Panc1 (cell line): ENCODE measurements at regions not wholly inside any gene's neighbourhood (a gene's known extent, or its start where the extent isn't known, plus 50 kb on each side); places are given as distances from the start of the nearest gene placed in this dataset.
"Not testable (repeated sequence)": the region's sequence is repeated elsewhere in the genome, so short reads cannot be mapped to it uniquely, and the experiment has no call there.

Experiments
- ATAC-seq: fragments of 200-7000 bp; cut with Tn5 transposase; 2 replicates; pipeline ENCODE4 v1.9.1; 2020; ENCODE audit warnings: mild to moderate bottlenecking, moderate library complexity
- BruUV-seq: library from RNA; stranded (reverse); fragments of 400-500 nt; replicated peaks from 2 replicates; lab custom pipeline; 2021; lab: Mats Ljungman, UMichigan
- CTCF ChIA-PET: fragments of 300-600 bp; sonication (Branson Sonifier 250); formaldehyde crosslinking; loops from one replicate; lab custom pipeline; 2022; ENCODE audit warnings: antibody characterized with exemption; lab: Charles Lee
- POLR2A ChIA-PET: fragments of 300-600 bp; sonication (Branson Sonifier 250); formaldehyde crosslinking; loops from one replicate; lab custom pipeline; 2022; ENCODE audit warnings: antibody characterized with exemption; lab: Charles Lee
- DNase-seq: peaks from one replicate; pipeline ENCODE4 v3.0.0-alpha.2; 2010; ENCODE audit warnings: low read depth, low spot score
- H3K27ac ChIP-seq: 2 replicates; pipeline ENCODE4 v1.5.1; 2011; ENCODE audit warnings: mild to moderate bottlenecking, low read length, inconsistent platforms
- H3K27me3 ChIP-seq: fragments of 200-500 bp; sonication (Bioruptor generic); 2 replicates; pipeline ENCODE4 v1.6.0; 2014; ENCODE audit warnings: low read length, inconsistent platforms; ENCODE audit not compliant: control insufficient read depth, insufficient read depth
- H3K36me3 ChIP-seq: fragments of 200-500 bp; sonication (Bioruptor generic); 2 replicates; pipeline ENCODE4 v1.5.1; 2014; ENCODE audit warnings: inconsistent platforms, mild to moderate bottlenecking, low read length, moderate library complexity; ENCODE audit not compliant: control insufficient read depth, insufficient read depth
- H3K4me1 ChIP-seq: 2 replicates; pipeline ENCODE4 v1.5.1; 2011; ENCODE audit warnings: inconsistent platforms, mild to moderate bottlenecking, low read length, moderate library complexity; ENCODE audit not compliant: control insufficient read depth, insufficient read depth
- H3K4me3 ChIP-seq, 2 experiments: 2 replicates each; pipeline ENCODE4 v1.5.1; 2011 to 2012; ENCODE audit warnings: low read depth in 2 of 2, low read length in 2 of 2, mild to moderate bottlenecking in 2 of 2, inconsistent platforms in 1 of 2, moderate library complexity in 1 of 2
- H3K9me3 ChIP-seq: fragments of 200-500 bp; sonication (Bioruptor generic); 2 replicates; pipeline ENCODE4 v1.5.1; 2014; ENCODE audit warnings: low read depth, mild to moderate bottlenecking, inconsistent platforms, low read length, moderate library complexity; ENCODE audit not compliant: control insufficient read depth, insufficient read depth
- CTCF ChIP-seq: fragments of 450-650 bp; IDR thresholded peaks from 2 replicates; pipeline ENCODE4 v1.5.1; 2017; ENCODE audit warnings: mild to moderate bottlenecking
- POLR2AphosphoS5 ChIP-seq: IDR thresholded peaks from 2 replicates; pipeline ENCODE4 v1.6.1; 2012; ENCODE audit warnings: mild to moderate bottlenecking, low read depth, low read length, moderate library complexity
- REST ChIP-seq, 2 experiments: IDR thresholded peaks; 2 replicates each; pipeline ENCODE4 v1.6.1; 2011 to 2012; ENCODE audit warnings: low read depth in 2 of 2, control low read depth in 1 of 2, low read length in 1 of 2, mild to moderate bottlenecking in 1 of 2, moderate library complexity in 1 of 2; ENCODE audit not compliant: insufficient read depth in 1 of 2
- SIN3A ChIP-seq: IDR thresholded peaks from 2 replicates; pipeline ENCODE4 v1.6.1; 2012; ENCODE audit warnings: low read depth, mild to moderate bottlenecking, low read length, moderate library complexity, borderline replicate concordance; ENCODE audit not compliant: insufficient read depth
- TCF7L2 ChIP-seq: IDR thresholded peaks from 2 replicates; pipeline ENCODE4 v1.6.1; 2011; ENCODE audit warnings: mild to moderate bottlenecking, low read depth, low read length, inconsistent platforms
- in situ Hi-C: cut with HindIII; loops from 2 replicates; pipeline ENCODE4 v1.10.0; 2016; ENCODE audit warnings: low sequenced_read_pairs, low pct_unique_long_range_greater_than_20kb
- intact Hi-C: fragments of 100-400 bp; cut with micrococcal nuclease; formaldehyde crosslinking; loops from one replicate; pipeline ENCODE4 v1.10.0; 2022; ENCODE audit not compliant: unreplicated experiment

GRCh38 chr7:3117488-3118231 is 74.0 kb upstream of the CARD11 start:
- peaks cover 3% of the 10 kb centered on the region; the same call in 1 of the 2 replicates for H3K9me3 ChIP-seq
- no TSS peak for BruUV-seq
- DNase-seq (no peak), ATAC-seq (no peak; the same call in 1 of the 2 replicates)
- H3K4me1 ChIP-seq = no peaks in the 10 kb centered on the region
- no peaks in the 10 kb centered on the region for H3K36me3 ChIP-seq
- in situ Hi-C loops (no loop called here), intact Hi-C loops (no loop called here)
- POLR2A ChIA-PET = no interaction called here
- no peak overlapping the region for H3K27ac ChIP-seq
- H3K27me3 ChIP-seq = peaks cover 9% of the 10 kb centered on the region
- CTCF ChIA-PET = no interaction called here
- no peak for TF ChIP-seq CTCF
- TF ChIP-seq TCF7L2 = no peak
- TF ChIP-seq REST (IDR thresholded peaks at IDR 0.05; ENCODE audit: insufficient read depth in 1 of 2, low read depth in 2 of 2, low read length in 1 of 2) = no peak
- no peak for TF ChIP-seq SIN3A
- no peak for TF ChIP-seq POLR2AphosphoS5
- no peak overlapping the region; a peak in 1 of 4 replicates for H3K4me3 ChIP-seq

GRCh38 chr7:3119352-3119927 is 75.8 kb upstream of the CARD11 start:
- CTCF ChIA-PET, in situ Hi-C loops, H3K4me3 ChIP-seq, BruUV-seq, H3K27me3 ChIP-seq, H3K27ac ChIP-seq, DNase-seq, H3K36me3 ChIP-seq, H3K9me3 ChIP-seq, intact Hi-C loops, H3K4me1 ChIP-seq, ATAC-seq: not testable (repeated sequence)
- POLR2A ChIA-PET = interaction anchor here (0.6 kb wide), 1 partner anchor 530 kb away, joined by 3 read pairs; no protein-coding TSS in a partner anchor

- Histone ChIP-seq H3K27me3 (peaks cover 9% of the 10 kb centered on the region), H3K9me3 (no peaks in the 10 kb centered on the region), H3K27ac (no peak overlapping the region), H3K4me1 (no peaks in the 10 kb centered on the region), H3K4me3 (no peak overlapping the region), H3K36me3 (no peaks in the 10 kb centered on the region)
- TF ChIP-seq POLR2AphosphoS5 (no peak), REST (IDR thresholded peaks at IDR 0.05; ENCODE audit: insufficient read depth in 1 of 2, low read depth in 2 of 2, low read length in 1 of 2) (no peak), CTCF (no peak), TCF7L2 (no peak), SIN3A (no peak)
- no TSS peak for BruUV-seq
- ATAC-seq = no peak
- CTCF ChIA-PET = no interaction called here
- no peak for DNase-seq
- in situ Hi-C loops = no loop called here
- POLR2A ChIA-PET = interaction anchor here (0.5 to 0.6 kb wide), 2 partner anchors 531 to 1396 kb away, joined by 3 read pairs; no protein-coding TSS in a partner anchor
- intact Hi-C loops = no loop called here
These were observed 76.3 kb upstream of the CARD11 start for GRCh38 chr7:3119963-3120362.
